HG03066 (cell line): ENCODE measurements at regions not wholly inside any gene's neighbourhood (a gene's known extent, or its start where the extent isn't known, plus 50 kb on each side); places are given as distances from the start of the nearest gene placed in this dataset.
"Not testable (repeated sequence)": the region's sequence is repeated elsewhere in the genome, so short reads cannot be mapped to it uniquely, and the experiment has no call there.

Source experiments
- ATAC-seq: cut with Tn5 transposase; IDR thresholded peaks from one replicate; pipeline ENCODE4 v1.9.1; 2021; ENCODE audit warnings: low read depth; ENCODE audit not compliant: unreplicated experiment

- ATAC-seq, result not testable (repeated sequence)
Observed at GRCh38 chr4:67412153-67412712, 133.1 kb downstream of the CENPC start.

- no peak for ATAC-seq
Observed at GRCh38 chr4:67403342-67403741, 142.0 kb downstream of the CENPC start.

- ATAC-seq, result no peak
Observed at GRCh38 chr4:67401902-67402301, 143.4 kb downstream of the CENPC start.

GRCh38 chr4:67397931-67398330, 147.4 kb downstream of the CENPC start:
- no peak for ATAC-seq

GRCh38 chr4:67397031-67397430, 148.3 kb downstream of the CENPC start:
- no peak for ATAC-seq

- ATAC-seq, result no peak
Observed at GRCh38 chr4:67396008-67396407, 149.3 kb downstream of the CENPC start.

GRCh38 chr4:67394879-67395278, 150.4 kb downstream of the CENPC start:
- ATAC-seq, result no peak

GRCh38 chr4:67393699-67394281, 151.5 kb downstream of the CENPC start:
- no peak for ATAC-seq

GRCh38 chr4:67393007-67393406, 152.3 kb downstream of the CENPC start:
- ATAC-seq, result no peak

GRCh38 chr4:67381406-67381804, 163.9 kb downstream of the CENPC start:
- not testable (repeated sequence) for ATAC-seq

- ATAC-seq, result not testable (repeated sequence)
Observed at GRCh38 chr4:67380702-67381405, 164.4 kb downstream of the CENPC start.

GRCh38 chr4:67380154-67380553, 165.1 kb downstream of the CENPC start:
- no peak for ATAC-seq

GRCh38 chr4:67375291-67375690, 170.0 kb downstream of the CENPC start:
- ATAC-seq, result no peak

- ATAC-seq, result no peak
Observed at GRCh38 chr4:67371615-67372014, 173.7 kb downstream of the CENPC start.

- ATAC-seq, result no peak
Observed at GRCh38 chr4:67366311-67366861, 178.9 kb downstream of the CENPC start.

GRCh38 chr4:67365661-67366245, 179.6 kb downstream of the CENPC start:
- no peak for ATAC-seq

GRCh38 chr4:67355806-67356205, 189.5 kb downstream of the CENPC start:
- no peak for ATAC-seq

- ATAC-seq, result no peak
Observed at GRCh38 chr4:67346654-67347053, 198.6 kb downstream of the CENPC start.

GRCh38 chr4:67344594-67345380, 200.5 kb downstream of the CENPC start:
- ATAC-seq, result no peak

- no peak for ATAC-seq
Observed at GRCh38 chr4:67343199-67343598, 202.1 kb downstream of the CENPC start.

GRCh38 chr4:67342291-67342690, 203.0 kb downstream of the CENPC start:
- no peak for ATAC-seq
